ENCODE measurements at regions not wholly inside any gene's neighbourhood (a gene's known extent, or its start where the extent isn't known, plus 50 kb on each side); places are given as distances from the start of the nearest gene placed in this dataset.

DNA sequence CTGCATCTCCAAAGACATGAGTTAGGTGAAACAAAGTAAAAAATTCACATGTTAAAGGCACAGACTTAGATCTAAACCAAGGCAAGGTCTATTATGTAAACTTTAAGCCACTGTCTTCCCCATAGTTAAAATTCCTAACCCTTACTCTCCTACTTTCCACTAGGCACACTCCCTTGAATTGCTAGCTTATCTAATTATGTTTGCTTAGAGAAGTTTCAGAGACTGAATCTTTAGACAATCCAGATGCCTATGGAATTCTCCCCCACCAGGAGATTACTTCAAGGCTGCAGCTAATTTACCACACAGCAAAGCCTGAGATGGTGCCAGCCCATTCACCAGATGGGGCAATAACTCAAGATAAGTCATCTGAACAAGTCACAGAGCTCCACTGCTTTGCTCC is 803.1 kb upstream of the COX7C start:
- TF ChIP-seq, protein P1, sequence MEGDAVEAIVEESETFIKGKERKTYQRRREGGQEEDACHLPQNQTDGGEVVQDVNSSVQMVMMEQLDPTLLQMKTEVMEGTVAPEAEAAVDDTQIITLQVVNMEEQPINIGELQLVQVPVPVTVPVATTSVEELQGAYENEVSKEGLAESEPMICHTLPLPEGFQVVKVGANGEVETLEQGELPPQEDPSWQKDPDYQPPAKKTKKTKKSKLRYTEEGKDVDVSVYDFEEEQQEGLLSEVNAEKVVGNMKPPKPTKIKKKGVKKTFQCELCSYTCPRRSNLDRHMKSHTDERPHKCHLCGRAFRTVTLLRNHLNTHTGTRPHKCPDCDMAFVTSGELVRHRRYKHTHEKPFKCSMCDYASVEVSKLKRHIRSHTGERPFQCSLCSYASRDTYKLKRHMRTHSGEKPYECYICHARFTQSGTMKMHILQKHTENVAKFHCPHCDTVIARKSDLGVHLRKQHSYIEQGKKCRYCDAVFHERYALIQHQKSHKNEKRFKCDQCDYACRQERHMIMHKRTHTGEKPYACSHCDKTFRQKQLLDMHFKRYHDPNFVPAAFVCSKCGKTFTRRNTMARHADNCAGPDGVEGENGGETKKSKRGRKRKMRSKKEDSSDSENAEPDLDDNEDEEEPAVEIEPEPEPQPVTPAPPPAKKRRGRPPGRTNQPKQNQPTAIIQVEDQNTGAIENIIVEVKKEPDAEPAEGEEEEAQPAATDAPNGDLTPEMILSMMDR (IDR thresholded peaks at IDR 0.05) = no peak
- Histone ChIP-seq H3K27me3 (replicated peaks; ENCODE audit: insufficient read depth) (no peaks in the 10 kb centered on the region), H3K9me3 (no peaks in the 10 kb centered on the region), H3K4me1 (ENCODE audit: control insufficient read depth in 1 of 2, low read depth in 2 of 2) (no peaks in the 10 kb centered on the region), H3K36me3 (no peaks in the 10 kb centered on the region), H3K27ac (no peak overlapping the region), H3K4me3 (no peak overlapping the region)
- ATAC-seq (ENCODE audit: insufficient number of reproducible peaks, low FRiP score, low read depth) (no peak), DNase-seq (ENCODE audit: low spot score) (no peak)

DNA sequence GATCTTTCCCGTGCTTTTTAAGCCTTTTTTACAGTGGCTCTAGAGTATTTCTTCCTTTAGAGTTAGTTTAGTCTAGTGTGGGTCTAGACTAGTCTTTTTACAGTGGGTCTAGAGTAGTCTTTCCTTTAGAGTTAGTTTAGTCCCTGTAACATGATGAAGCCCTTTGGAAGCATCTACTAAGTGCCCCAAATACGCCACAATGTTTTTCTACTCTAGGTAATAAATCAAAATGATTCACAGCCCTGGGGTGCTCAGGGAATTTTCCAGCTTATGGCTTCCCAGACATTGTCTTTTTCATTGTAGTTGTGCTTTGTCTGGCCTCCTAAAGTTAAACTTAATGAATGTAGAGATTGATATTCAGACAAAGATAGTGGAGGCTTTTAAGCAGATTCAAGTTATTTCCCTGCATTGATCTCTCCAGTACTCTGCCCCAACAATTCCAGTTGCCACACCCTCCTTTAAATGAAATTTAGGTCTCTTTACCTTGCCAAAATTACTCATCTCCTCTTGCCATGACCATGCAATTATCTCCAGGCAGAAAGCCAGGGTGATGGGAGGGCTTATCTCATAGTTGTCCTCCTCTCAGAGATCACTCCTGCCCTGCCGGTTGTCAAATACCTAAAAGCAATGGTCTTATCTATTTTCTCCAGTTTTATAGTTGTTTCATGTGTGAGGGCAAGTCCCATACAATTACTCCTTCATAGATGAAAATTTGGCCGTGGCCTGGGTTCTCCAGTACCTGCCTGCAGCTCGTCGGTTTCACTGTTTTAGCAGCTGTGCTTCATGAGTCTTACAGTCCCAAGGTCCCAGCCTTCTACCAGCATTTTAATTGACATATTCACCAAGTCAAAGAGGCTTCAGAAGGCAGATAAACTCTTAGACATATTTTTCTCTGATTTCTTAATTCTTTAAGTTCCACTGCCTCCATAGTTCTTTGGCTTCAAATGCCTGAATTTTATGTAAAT is 794.0 kb upstream of the COX7C start:
- TF ChIP-seq, protein P1 (IDR thresholded peaks at IDR 0.05) = no peak
- Histone ChIP-seq H3K27ac (no peak overlapping the region), H3K9me3 (no peaks in the 10 kb centered on the region), H3K36me3 (no peaks in the 10 kb centered on the region), H3K4me1 (ENCODE audit: control insufficient read depth in 1 of 2, low read depth in 2 of 2) (no peaks in the 10 kb centered on the region), H3K4me3 (no peak overlapping the region), H3K27me3 (replicated peaks; ENCODE audit: insufficient read depth) (no peaks in the 10 kb centered on the region)
- ATAC-seq (ENCODE audit: insufficient number of reproducible peaks, low FRiP score, low read depth) (no peak), DNase-seq (ENCODE audit: low spot score) (no peak)

DNA sequence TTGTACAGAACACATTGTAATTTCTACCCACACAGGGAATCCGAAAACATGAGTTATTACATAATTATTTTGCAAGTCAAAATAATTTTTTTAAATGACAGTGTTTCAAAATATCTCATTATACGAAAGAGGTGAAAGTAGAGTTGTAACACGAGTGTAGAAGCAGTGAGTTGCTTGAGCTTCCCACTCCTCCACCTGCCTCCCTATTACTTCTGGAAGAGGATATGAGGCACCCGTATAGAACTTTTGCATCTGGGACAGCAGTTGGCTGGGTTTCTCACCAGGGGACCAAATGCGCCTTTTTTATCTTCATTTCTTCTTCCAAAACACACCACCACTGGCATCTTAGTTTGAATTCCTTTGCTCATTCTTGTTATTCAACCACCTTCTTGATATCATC is 779.0 kb upstream of the COX7C start:
- ATAC-seq (ENCODE audit: insufficient number of reproducible peaks, low FRiP score, low read depth) (no peak), DNase-seq (ENCODE audit: low spot score) (no peak)
- no peaks in the 10 kb centered on the region for H3K4me1 ChIP-seq (ENCODE audit: control insufficient read depth in 1 of 2, low read depth in 2 of 2)
- no peaks in the 10 kb centered on the region for H3K36me3 ChIP-seq
- no peaks in the 10 kb centered on the region for H3K27me3 ChIP-seq (replicated peaks; ENCODE audit: insufficient read depth)
- TF ChIP-seq, protein P1 (IDR thresholded peaks at IDR 0.05) = no peak
- no peak overlapping the region for H3K27ac ChIP-seq
- H3K9me3 ChIP-seq = no peaks in the 10 kb centered on the region
- no peak overlapping the region for H3K4me3 ChIP-seq

DNA sequence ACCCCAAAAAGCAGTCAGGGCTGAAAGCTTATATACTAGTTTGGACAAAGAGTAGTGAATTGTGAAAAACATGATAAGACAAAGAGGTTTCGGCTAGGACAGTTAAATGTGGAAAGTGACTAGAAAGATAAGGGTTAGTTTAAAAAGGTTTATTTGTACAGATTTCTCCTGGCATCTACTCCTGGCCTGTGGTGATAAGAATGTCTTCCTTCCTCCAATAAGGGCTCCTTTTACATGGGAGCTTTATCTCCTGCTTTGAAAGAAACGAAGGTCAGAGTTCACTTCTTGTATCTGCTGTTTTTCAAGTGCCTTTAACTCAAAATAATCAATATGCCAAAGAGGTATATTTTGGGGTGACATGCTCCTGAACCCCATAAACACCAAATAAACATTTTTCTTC is 776.1 kb upstream of the COX7C start:
- Histone ChIP-seq H3K4me1 (ENCODE audit: control insufficient read depth in 1 of 2, low read depth in 2 of 2) (no peaks in the 10 kb centered on the region), H3K4me3 (no peak overlapping the region), H3K36me3 (no peaks in the 10 kb centered on the region), H3K27me3 (replicated peaks; ENCODE audit: insufficient read depth) (no peaks in the 10 kb centered on the region), H3K27ac (no peak overlapping the region), H3K9me3 (no peaks in the 10 kb centered on the region)
- ATAC-seq (ENCODE audit: insufficient number of reproducible peaks, low FRiP score, low read depth) = no peak
- no peak for DNase-seq (ENCODE audit: low spot score)
- TF ChIP-seq, protein P1 (IDR thresholded peaks at IDR 0.05) = no peak

DNA sequence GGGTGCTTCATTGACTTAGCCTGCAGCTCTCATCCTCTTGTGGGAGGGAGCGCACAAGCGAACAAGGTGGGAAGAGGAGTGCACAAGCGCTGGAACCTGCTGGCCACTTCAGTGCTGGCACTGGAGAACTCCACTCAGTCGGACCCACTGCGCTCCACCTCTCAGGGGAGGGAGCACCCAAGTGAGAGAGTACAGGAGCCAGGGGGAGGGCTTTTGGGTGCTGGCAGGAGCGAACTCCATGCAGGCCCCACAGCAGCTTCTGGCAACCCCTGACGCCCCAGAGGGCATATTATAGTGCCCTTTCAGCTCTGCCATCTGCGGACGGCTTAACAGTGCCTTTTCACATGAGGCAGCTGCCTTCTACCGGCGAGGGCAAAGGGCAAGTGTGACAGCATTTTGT is 774.2 kb upstream of the COX7C start:
- Histone ChIP-seq H3K4me3 (no peak overlapping the region), H3K27ac (no peak overlapping the region), H3K4me1 (ENCODE audit: control insufficient read depth in 1 of 2, low read depth in 2 of 2) (no peaks in the 10 kb centered on the region), H3K27me3 (replicated peaks; ENCODE audit: insufficient read depth) (no peaks in the 10 kb centered on the region), H3K36me3 (no peaks in the 10 kb centered on the region), H3K9me3 (no peaks in the 10 kb centered on the region)
- DNase-seq (ENCODE audit: low spot score) = no peak
- TF ChIP-seq, protein P1 (IDR thresholded peaks at IDR 0.05) = no peak
- no peak for ATAC-seq (ENCODE audit: insufficient number of reproducible peaks, low FRiP score, low read depth)
